SK-N-SH (cell line): ENCODE measurements at regions not wholly inside any gene's neighbourhood (a gene's known extent, or its start where the extent isn't known, plus 50 kb on each side); places are given as distances from the start of the nearest gene placed in this dataset.

Source experiments
- CTCF ChIP-seq: fragments of 200-600 bp; sonication (generic); IDR thresholded peaks from 2 replicates; pipeline ENCODE4 v1.6.1; 2017; ENCODE audit warnings: antibody characterized with exemption, mild to moderate bottlenecking, moderate library complexity
- EZH2phosphoT487 ChIP-seq: fragments of 200-600 bp; sonication (generic); IDR thresholded peaks from 2 replicates; pipeline ENCODE4 v1.6.1; 2017; ENCODE audit warnings: low read depth, mixed run types, mild to moderate bottlenecking, antibody characterized with exemption, moderate library complexity, borderline replicate concordance
- MAX ChIP-seq: IDR thresholded peaks from 2 replicates; pipeline ENCODE4 v1.4.0; 2012; ENCODE audit warnings: low read depth
- NRF1 ChIP-seq: IDR thresholded peaks from 2 replicates; pipeline ENCODE4 v1.6.1; 2012; ENCODE audit warnings: low read depth, mild to moderate bottlenecking, low read length
- RAD21 ChIP-seq: IDR thresholded peaks from 2 replicates; pipeline ENCODE4 v1.6.1; 2012; ENCODE audit warnings: mild to moderate bottlenecking, low read length
- REST ChIP-seq: IDR thresholded peaks from 2 replicates; pipeline ENCODE4 v1.6.1; 2012; ENCODE audit warnings: mild to moderate bottlenecking, low read depth, low read length, moderate library complexity
- TAF1 ChIP-seq: IDR thresholded peaks from 2 replicates; pipeline ENCODE4 v1.6.1; 2012; ENCODE audit warnings: low read depth, mild to moderate bottlenecking, low read length, moderate library complexity, borderline replicate concordance
- USF1 ChIP-seq: IDR thresholded peaks from 2 replicates; pipeline ENCODE4 v1.4.0; 2012; ENCODE audit warnings: low read depth, borderline replicate concordance
- YY1 ChIP-seq: IDR thresholded peaks from 2 replicates; pipeline ENCODE4 v1.4.0; 2012; ENCODE audit warnings: low read depth, mild to moderate bottlenecking

- TF ChIP-seq CTCF (no peak), NRF1 (no peak), TAF1 (no peak), RAD21 (no peak), MAX (no peak), EZH2phosphoT487 (no peak), YY1 (no peak), USF1 (no peak), REST (no peak)
These were observed 248.7 kb downstream of the TFCP2L1 start for GRCh38 chr2:121036226-121036692.
